SK-N-MC (cell line): ENCODE measurements at regions not wholly inside any gene's neighbourhood (a gene's known extent, or its start where the extent isn't known, plus 50 kb on each side); places are given as distances from the start of the nearest gene placed in this dataset.

Source experiments
- EZH2 ChIP-seq: fragments of 200-600 bp; sonication (generic); IDR thresholded peaks from one replicate; pipeline ENCODE4 v1.6.1; 2017; ENCODE audit warnings: antibody characterized with exemption
- FOXP2 ChIP-seq: optimal IDR thresholded peaks from 2 replicates; pipeline ENCODE3; 2011; ENCODE audit warnings: mild to moderate bottlenecking, moderate library complexity; ENCODE audit not compliant: insufficient read depth; ENCODE audit errors: extremely low read length, control extremely low read depth
- POLR2AphosphoS5 ChIP-seq: IDR thresholded peaks from 2 replicates; pipeline ENCODE4 v1.6.1; 2012; ENCODE audit warnings: mild to moderate bottlenecking, low read depth, low read length, borderline replicate concordance

GRCh38 chr2:62407838-62408237 lies 98.2 kb downstream of the TMEM17 start:
- TF ChIP-seq EZH2, result no peak
- no peak for TF ChIP-seq POLR2AphosphoS5
- TF ChIP-seq FOXP2, result no peak
